C4-2B (cell line): ENCODE measurements at regions not wholly inside any gene's neighbourhood (a gene's known extent, or its start where the extent isn't known, plus 50 kb on each side); places are given as distances from the start of the nearest gene placed in this dataset.
"Not testable (repeated sequence)": the region's sequence is repeated elsewhere in the genome, so short reads cannot be mapped to it uniquely, and the experiment has no call there.

Experiments used
- H3K27ac ChIP-seq: fragments of 450-650 bp; 2 replicates; pipeline ENCODE4 v1.5.1; 2017
- CTCF ChIP-seq: fragments of 450-650 bp; conservative IDR thresholded peaks from 2 replicates; pipeline ENCODE4 v1.5.1; 2017; ENCODE audit warnings: mild to moderate bottlenecking
- ZFX ChIP-seq: fragments of 450-650 bp; IDR thresholded peaks from 2 replicates; pipeline ENCODE4 v1.6.1; 2017

GRCh38 chr5:27773636-27774035 lies 735.2 kb upstream of the CDH9 start:
- no peak overlapping the region for H3K27ac ChIP-seq
- TF ChIP-seq CTCF: no peak
- no peak for TF ChIP-seq ZFX

- H3K27ac ChIP-seq: no peak overlapping the region
- TF ChIP-seq CTCF (no peak), ZFX (no peak)
These were observed 734.8 kb upstream of the CDH9 start for GRCh38 chr5:27773166-27773565.

- TF ChIP-seq CTCF (no peak), ZFX (no peak)
- H3K27ac ChIP-seq: no peak overlapping the region
These were observed 731.5 kb upstream of the CDH9 start for GRCh38 chr5:27769748-27770402.

GRCh38 chr5:27748847-27749246 lies 710.5 kb upstream of the CDH9 start:
- no peak for TF ChIP-seq ZFX
- TF ChIP-seq CTCF: no peak
- no peak overlapping the region for H3K27ac ChIP-seq

GRCh38 chr5:27743383-27743979 lies 705.1 kb upstream of the CDH9 start:
- H3K27ac ChIP-seq: not testable (repeated sequence)

DNA sequence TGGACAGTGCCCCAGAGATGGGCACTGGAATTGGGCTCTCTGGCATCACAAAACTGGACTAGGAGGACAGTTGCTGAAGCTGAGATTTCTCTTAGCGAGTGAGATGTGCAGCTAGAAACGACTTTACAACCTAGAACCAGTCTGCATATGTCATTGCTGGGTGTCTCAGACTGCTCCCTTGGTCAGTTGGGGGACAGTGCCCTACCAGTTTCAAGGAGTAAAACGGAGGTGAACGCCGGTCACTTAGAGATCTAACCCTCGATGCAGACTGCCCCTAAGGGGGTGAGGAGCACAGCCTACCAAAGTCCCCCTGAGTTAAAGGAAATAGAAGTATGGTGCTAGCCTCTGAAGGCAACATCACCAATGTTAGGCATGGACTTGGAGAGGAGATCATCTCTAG lies 704.4 kb upstream of the CDH9 start:
- TF ChIP-seq CTCF (no peak), ZFX (no peak)
- no peak overlapping the region for H3K27ac ChIP-seq

- TF ChIP-seq ZFX: no peak
- no peak for TF ChIP-seq CTCF
- H3K27ac ChIP-seq: no peak overlapping the region
These were observed 696.5 kb upstream of the CDH9 start for GRCh38 chr5:27734838-27735237.

DNA sequence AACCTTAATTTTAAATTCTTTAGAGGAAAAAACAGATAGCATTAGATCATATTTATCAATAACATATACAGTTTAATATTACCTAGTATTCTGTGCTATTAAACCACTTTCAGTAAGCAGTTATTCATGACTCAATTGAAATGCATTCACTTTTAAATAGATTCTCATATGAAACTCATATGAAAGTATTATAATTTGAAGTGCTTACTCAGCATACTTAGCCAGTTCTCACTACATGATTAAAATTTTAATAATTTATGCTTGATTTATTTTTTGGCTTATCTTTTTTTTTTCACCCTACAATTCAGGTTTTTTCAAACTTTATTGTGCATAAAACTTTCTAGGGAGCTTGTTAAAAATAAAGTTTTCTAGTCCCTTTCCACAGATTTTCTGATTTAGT lies 694.9 kb upstream of the CDH9 start:
- TF ChIP-seq ZFX (no peak), CTCF (no peak)

More for the DNA sequence above, 694.9 kb upstream of the CDH9 start:
- no peak overlapping the region for H3K27ac ChIP-seq
